GM19351 (cell line): ENCODE measurements at regions not wholly inside any gene's neighbourhood (a gene's known extent, or its start where the extent isn't known, plus 50 kb on each side); places are given as distances from the start of the nearest gene placed in this dataset.
"Not testable (repeated sequence)": the region's sequence is repeated elsewhere in the genome, so short reads cannot be mapped to it uniquely, and the experiment has no call there.

Experiments used
- ATAC-seq: cut with Tn5 transposase; IDR thresholded peaks from one replicate; pipeline ENCODE4 v1.9.1; 2021; ENCODE audit warnings: mild to moderate bottlenecking, moderate library complexity; ENCODE audit not compliant: unreplicated experiment

GRCh38 chr14:37888234-37888633, 292.8 kb downstream of the TTC6 start:
- no peak for ATAC-seq

- no peak for ATAC-seq
These were observed 293.7 kb downstream of the TTC6 start for GRCh38 chr14:37889087-37889486.

GRCh38 chr14:37890095-37890494, 294.7 kb downstream of the TTC6 start:
- no peak for ATAC-seq

- ATAC-seq, result not testable (repeated sequence)
These were observed 296.1 kb downstream of the TTC6 start for GRCh38 chr14:37891500-37891899.

GRCh38 chr14:37894463-37894862, 299.0 kb downstream of the TTC6 start:
- ATAC-seq, result no peak

GRCh38 chr14:37899365-37899764, 303.9 kb downstream of the TTC6 start:
- no peak for ATAC-seq

- no peak for ATAC-seq
These were observed 305.1 kb downstream of the TTC6 start for GRCh38 chr14:37900561-37900960.

GRCh38 chr14:37901978-37902377, 305.7 kb upstream of the SSTR1 start:
- no peak for ATAC-seq

- no peak for ATAC-seq
These were observed 304.1 kb upstream of the SSTR1 start for GRCh38 chr14:37903343-37904191.

GRCh38 chr14:37924622-37925021, 283.1 kb upstream of the SSTR1 start:
- no peak for ATAC-seq

GRCh38 chr14:37932008-37932407, 275.7 kb upstream of the SSTR1 start:
- no peak for ATAC-seq

- no peak for ATAC-seq
These were observed 275.2 kb upstream of the SSTR1 start for GRCh38 chr14:37932481-37932880.

GRCh38 chr14:37936971-37937370, 270.7 kb upstream of the SSTR1 start:
- no peak for ATAC-seq

- ATAC-seq, result no peak
These were observed 268.2 kb upstream of the SSTR1 start for GRCh38 chr14:37939442-37940028.

- ATAC-seq, result no peak
These were observed 261.7 kb upstream of the SSTR1 start for GRCh38 chr14:37945959-37946358.

- ATAC-seq, result no peak
These were observed 260.9 kb upstream of the SSTR1 start for GRCh38 chr14:37946819-37947218.

- ATAC-seq, result no peak
These were observed 259.4 kb upstream of the SSTR1 start for GRCh38 chr14:37948266-37948665.

GRCh38 chr14:37968664-37969240, 239.0 kb upstream of the SSTR1 start:
- ATAC-seq, result no peak

GRCh38 chr14:37969511-37969979, 238.2 kb upstream of the SSTR1 start:
- no peak for ATAC-seq

- no peak for ATAC-seq
These were observed 237.0 kb upstream of the SSTR1 start for GRCh38 chr14:37970696-37971095.

GRCh38 chr14:37972941-37973887, 234.5 kb upstream of the SSTR1 start:
- no peak for ATAC-seq
